NCI-H82 treated with DMSO at 0.1 percent for 48 hours (cell line): ENCODE measurements at regions not wholly inside any gene's neighbourhood (a gene's known extent, or its start where the extent isn't known, plus 50 kb on each side); places are given as distances from the start of the nearest gene placed in this dataset.
"Not testable (repeated sequence)": the region's sequence is repeated elsewhere in the genome, so short reads cannot be mapped to it uniquely, and the experiment has no call there.

Experiments
- DNase-seq: peaks from one replicate; lab custom pipeline; 2025; ENCODE audit not compliant: unreplicated experiment; lab: John Stamatoyannopoulos, UW

DNA sequence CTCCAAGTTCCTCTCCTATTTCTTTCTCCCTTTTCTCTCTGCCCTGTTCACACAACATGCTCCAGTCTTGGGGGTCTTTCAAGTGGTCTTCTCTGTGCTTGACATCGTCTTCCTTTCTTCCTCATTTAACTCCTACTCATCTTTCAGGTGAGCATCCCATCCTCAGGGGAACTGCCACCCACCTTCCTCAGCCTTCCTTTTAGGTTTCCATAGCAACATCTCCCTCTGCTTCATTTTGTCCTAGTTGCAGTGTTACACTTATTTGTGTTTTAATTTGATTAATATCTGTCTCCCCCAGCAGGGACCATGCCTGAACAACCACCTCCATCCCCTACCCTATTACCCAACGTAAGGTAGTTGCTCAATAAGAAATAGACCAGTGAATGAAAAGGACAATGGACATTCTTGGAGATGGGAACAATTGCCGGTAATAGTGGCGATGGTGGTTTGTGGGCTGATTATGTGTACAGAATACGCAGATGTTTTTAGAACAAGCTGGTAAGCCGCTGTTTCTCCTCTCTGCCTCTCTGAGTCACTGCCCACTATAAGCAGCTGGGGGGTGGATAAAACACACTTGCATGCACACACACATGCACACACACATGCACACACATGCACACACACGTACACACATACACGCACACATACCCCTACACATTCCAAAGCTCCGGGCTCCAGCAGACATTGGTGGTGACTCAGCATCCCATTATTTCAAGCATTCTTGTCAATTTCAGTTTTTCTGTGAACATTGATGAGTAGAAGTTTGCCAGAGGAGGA is 251.6 kb downstream of the GATA3 start:
- DNase-seq = no peak

DNA sequence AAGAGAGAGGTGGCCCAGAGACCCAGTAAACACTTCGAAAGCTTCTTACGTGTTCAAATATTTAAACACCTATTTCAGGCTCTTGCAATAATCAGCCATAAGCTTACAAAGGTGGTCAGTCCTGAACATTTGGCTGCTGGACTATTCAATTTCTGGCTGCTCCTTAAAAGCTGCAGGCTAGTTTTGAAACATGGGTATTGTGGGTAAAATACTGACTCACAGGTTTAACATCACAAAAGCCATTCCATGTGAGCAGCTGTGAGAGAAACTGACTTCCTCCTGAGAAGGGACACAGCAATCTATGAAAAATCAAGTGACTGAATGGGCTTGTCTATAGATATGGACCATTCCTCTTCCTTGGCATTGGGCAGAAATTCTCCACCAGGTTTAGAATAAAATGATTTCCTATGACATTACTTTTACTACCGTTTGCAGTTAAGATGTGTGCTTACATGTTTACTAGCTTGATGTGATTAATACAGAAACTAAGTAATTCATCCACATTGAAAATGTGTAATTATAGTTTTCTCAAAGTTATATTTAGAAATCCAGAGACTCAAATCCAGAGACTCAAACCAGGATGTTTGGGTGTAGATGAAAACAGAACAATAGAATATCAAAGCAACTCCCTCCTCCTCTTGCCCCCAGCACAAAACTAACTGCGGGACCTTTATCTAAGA is 252.3 kb downstream of the GATA3 start:
- no peak for DNase-seq

DNA sequence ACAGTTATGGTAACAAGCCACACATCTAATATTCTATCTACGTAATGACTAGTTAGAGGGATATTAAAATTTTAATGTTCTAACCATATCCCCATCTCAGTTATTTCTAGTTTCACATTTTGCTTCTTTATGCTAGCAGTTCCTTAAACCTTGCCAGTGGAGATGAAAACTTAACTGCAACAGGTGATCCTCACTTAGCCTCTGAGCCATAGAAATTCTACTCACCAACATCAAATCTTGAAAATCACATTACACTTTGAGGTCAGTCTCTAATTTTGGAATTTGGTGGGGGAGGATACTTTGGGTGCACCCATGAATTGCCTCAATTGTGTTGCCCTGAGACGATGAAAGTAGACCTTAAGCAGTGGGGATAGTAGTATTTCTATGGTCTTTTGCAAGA is 256.4 kb downstream of the GATA3 start:
- no peak for DNase-seq

DNA sequence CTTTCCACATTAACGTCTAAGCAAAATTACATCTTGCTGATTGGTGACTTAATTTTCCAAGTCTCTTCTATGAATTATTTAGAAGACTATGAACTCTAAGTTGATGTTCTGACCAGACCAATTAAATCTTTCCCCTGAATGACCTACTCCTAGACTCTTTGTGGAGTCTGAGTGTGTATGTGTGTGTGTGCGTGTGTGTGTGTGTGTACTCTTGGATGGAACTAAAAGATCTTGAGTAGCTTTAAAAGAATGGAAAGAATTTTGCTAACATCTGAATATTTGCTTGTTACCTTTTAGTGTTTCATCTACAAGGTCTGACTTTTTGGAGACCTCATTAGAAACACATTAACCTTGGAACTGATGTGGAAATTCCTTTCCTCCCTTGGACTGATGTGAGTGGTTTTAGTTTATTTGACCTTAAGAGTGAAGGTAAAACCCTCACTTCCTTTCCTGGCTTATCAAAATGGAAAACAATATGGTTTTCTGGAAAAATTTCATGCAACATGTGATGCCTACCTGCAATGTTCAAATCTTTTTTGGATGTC is 257.1 kb downstream of the GATA3 start:
- no peak for DNase-seq

DNA sequence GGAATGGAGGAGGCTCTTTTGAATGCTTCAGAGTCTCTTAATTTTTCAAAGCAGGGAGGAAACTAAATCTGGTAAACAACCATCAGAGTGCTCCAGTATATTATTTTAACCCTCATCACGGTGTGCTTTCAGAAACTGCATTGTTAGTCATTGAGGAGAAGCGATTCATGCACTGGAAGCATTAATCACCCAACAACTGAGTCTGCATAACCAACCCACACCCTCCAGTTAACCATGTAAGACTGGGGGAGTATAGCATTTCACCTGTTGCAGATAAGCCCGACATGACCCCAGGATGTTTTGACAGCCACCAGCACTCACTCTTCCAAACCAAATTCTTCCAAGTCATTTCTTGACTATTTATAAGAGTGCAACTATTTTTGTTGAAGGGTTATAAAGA is 257.6 kb downstream of the GATA3 start:
- DNase-seq = no peak

DNA sequence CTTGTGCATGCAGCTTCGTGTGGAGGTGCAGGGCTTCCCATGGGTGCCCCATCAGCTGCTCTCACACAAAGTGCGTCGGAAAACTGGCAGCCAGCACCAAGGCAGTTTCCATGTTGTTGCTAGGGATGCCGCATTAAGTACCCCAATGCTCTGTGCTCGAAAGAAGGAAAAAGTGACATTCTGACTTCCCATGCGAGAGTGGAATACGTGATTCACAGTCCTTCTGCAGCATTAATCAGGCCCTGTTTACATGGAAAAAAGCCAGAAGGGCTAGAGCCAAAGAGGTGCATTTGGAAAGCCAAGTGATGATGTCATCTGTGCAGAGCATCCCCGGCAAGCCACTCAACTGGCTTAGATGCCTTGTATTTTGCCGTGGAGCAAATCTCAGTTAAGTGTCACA is 258.3 kb downstream of the GATA3 start:
- DNase-seq = no peak

DNA sequence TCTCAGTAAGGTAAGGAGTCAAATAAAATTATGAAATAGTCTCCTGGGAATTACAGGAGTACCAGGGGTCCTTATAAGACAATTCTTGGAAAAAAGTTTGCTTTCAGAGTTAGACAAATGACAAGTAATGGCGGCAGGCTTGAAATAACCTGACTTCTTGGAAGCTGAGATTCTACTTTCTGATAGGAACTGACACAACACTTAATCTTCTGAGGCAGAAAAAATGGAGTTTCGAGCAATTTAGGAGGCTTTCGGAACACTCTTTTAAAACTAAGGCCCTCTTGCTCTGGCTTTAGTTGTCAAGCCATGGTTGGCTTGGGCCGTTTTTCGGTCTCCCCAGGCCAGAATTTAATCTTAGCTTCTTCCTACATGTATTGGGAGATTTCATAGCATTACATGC is 260.0 kb downstream of the GATA3 start:
- DNase-seq = no peak

DNA sequence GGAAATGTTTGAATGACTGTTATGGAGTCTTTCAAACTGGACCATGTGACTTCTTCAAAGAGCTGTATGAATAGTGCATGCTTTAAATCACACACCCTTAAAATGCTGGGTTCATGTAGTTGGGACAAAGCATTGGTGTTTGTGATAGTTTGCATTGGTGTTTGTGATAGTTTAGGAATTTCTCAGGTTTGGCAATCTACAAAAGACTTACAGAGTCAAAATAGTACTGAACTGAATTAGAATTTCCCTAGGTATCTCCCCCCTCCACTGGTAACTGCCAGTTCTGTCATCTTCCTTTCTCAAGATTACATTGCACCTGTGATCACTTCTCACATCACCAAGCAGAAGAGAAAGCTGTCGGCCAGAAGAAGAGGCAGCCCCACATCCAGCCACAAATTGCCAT is 261.1 kb downstream of the GATA3 start:
- no peak for DNase-seq

DNA sequence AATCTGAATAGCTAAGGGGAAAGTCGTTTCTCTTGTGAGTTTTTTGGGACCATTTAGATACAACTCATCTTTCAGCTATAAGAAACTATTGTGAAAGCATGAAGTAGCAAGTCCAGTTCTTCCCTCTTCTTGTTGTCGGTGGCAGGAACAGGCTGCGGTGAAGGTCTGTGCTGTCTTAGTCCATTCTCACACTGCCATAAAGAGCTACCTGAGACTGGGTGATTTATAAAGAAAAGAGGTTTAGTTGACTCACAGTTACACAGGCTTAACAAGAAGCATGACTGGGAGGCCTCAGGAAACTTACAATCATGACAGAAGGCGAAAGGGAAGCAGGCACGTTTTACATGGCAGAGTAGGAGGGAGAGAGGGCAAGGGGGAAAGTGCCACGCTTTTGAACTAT is 261.8 kb downstream of the GATA3 start:
- no peak for DNase-seq

DNA sequence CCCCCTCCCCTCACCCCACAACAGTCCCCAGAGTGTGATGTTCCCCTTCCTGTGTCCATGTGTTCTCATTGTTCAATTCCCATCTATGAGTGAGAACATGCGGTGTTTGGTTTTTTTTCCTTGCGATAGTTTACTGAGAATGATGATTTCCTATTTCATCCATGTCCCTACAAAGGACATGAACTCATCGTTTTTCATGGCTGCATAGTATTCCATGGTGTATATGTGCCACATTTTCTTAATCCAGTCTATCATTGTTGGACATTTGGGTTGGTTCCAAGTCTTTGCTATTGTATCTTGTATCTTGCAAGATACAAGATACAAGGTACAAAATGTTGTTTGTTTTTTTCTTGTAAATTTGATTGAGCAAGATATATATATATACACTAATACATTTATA is 263.9 kb downstream of the GATA3 start:
- DNase-seq = not testable (repeated sequence)

DNA sequence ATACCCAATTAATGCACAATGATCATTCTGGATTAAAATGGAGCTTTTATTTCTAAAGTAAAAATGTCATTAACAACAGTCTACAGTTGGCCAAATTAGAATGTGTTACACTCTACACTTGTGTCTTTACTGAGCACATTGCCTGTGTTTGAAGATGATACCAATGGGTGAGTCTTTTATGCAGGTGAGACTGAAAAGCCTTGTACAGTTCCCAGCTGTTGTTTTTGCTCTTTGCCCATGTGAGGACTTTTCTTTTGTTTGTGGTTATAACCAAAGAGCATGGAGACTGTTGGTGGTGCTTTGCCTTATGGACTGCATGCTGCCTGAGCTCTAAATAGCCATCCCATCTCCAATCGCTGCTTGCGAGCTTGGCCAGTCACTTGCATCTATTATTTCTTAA is 264.5 kb downstream of the GATA3 start:
- DNase-seq = no peak

DNA sequence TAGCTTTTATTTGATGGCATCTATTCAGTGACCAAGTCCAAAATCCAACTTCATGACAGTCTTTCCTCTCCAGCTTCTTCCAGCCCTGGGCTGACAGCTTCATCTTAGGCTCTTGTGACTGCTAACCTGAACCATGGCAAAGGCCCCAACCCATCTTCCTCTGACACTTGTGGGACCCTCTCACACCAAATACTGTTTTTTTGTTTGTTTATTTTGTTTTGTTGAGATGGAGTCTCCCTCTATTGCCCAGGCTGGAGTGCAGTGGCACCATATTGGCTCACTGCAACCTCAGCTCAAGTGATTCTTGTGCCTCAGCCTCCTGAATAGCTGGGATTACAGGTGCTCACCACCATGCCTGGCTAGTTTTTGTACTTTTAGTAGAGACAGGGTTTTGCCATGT is 265.2 kb downstream of the GATA3 start:
- DNase-seq = no peak

DNA sequence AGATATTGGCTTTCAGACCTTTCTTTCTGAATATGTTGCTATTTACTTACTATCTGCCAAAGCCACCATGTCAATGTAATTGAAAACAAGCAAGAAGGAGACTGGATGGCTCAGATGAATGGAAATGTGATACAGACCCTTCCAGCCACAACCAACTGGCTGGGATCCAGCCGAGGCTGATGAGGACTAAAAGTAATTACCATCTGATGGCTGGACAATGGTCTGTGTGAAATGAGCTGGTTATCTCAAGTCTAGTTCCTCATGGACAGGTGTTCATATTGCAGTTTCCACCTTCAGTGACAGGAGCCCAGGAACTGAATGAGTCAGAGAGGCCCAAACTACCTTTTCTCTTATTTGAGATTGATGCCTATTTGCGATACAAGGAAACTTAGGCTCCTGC is 267.5 kb downstream of the GATA3 start:
- DNase-seq = no peak

DNA sequence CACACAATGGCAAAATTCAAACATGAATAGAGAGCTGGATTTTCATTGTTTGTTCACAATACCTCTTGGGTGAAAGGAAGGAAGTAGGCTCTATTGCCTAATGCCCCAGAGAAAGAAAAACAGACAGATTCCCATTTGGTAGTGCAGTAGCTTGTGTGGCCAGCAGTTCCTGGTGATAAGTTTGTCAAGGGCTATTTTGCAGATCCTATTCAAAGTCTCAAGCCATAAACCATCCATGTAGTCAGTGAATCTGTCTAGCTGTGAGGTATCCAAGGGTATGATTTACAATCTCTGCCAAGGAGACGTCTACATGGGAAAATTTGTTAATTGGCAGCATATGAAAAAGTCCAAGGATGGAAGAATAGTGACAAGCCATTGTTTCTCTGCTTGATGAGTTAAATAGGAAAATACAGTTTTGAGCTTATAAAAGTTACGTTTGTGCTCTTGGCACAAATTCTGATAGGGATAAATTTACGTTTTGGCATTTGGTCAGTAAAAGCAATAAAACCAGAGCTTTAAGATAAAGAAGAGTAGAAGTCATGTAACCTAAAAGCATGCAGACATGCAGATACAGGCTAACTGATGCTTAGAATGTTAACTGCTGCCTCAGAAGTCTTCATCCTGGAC is 269.1 kb downstream of the GATA3 start:
- no peak for DNase-seq

DNA sequence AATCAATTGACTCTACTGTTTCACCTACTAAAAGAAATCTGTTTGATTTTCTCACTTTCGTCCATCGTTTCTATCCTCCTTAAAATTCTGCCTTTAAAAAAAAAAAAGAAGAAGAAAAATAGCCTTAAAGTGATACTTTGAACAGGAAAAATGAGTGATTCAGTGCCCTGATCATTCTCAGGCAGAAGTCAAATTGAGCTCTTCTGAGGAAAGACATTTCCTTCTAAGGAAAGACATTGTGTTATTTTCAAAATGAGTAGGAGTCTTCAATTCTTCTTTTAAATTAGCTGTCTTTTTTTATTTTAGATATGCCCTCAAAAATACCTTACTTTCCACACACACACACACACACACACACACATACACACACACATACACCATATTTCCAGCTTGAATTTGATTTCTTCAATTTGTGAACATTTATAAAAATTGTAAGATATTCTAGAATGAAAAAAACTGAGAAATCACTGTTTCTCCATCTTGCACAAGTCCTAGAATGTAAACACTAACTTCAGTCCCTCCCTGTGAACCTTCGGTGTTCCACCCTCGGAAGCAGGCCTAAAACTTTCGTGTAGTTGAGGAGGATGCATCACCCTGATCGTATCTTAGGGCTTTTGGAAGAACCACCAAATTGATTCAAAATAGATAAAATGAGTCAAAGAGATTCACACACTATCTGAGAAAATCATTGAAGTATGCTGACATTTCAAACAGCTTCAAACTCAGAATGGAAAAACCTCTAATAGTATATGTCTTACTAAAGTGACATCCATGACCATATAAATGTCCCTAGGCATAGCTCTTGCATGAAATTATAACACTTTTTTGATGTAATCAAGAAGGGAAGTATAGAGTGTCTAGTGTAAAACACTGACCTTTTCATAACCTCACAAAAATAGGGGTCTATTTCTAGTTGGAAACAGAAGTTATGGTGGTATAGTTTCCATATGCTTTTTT is 270.8 kb downstream of the GATA3 start:
- no peak for DNase-seq

DNA sequence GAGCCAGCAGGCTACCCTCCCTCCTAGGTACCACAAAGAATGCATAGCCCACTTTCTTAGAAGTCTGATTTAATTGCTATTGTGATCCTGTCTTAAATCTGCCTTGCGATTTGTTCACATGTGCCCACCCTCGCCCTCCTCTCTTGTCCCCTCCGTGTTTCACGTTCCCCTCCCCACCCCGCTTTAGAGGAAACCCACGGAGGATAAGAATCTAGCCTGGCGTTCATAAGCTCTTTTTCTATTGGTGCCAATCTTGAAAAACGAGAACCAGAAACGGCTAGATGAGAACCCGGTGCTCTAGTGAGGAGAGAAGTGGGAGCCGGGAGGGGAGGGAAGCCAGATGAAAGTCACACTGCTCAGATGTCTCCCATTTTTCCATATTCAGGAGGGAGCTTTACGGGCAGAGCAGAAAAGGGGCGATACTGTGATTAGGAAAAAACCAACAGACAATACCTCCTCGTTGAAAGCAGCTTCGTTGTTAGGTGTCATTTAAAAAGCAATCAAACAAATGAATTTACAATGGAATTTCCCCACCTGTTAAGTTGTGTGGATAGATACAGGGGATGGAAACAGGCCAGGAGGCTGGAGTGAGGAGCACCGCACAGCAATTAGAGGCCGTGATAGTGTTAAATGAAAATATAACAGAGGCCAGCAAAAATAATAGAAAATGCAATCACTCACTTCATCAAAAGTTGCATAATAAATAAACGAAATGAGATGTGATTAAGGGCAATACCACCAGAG is 272.1 kb downstream of the GATA3 start:
- DNase-seq = no peak

DNA sequence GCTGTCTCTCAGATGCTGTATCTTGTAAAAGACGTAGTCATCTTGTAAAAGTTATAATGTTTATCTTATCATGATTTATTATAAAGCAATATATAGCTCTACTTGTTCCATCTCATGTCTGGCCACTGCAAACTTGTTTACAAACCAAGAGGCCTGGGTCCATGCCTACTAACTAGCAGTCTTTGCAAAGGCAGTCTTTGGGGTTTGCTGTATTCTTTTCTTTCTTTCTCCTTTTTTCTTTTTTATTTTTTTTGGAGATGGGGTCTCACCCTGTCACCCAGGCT is 272.6 kb downstream of the GATA3 start:
- DNase-seq = no peak

DNA sequence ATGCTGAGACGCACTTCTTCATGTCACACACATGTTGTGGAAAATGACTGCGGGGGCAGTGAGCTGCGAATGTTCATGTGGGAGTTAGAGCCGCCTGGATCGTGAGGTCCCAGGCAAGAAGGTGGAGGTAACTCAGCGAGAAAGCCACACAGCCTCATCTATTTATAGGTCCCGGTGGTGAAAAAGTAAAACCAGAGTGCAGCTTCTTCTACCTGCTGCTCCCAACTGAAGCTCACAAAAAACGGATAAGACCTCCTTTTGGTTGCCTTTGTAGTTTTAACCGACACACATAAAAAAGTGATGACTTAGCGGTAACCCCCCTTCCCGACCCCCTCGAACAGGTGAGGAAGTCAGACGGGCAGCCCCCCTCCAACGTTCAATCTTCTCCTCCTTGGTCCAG is 276.9 kb downstream of the GATA3 start:
- no peak for DNase-seq

DNA sequence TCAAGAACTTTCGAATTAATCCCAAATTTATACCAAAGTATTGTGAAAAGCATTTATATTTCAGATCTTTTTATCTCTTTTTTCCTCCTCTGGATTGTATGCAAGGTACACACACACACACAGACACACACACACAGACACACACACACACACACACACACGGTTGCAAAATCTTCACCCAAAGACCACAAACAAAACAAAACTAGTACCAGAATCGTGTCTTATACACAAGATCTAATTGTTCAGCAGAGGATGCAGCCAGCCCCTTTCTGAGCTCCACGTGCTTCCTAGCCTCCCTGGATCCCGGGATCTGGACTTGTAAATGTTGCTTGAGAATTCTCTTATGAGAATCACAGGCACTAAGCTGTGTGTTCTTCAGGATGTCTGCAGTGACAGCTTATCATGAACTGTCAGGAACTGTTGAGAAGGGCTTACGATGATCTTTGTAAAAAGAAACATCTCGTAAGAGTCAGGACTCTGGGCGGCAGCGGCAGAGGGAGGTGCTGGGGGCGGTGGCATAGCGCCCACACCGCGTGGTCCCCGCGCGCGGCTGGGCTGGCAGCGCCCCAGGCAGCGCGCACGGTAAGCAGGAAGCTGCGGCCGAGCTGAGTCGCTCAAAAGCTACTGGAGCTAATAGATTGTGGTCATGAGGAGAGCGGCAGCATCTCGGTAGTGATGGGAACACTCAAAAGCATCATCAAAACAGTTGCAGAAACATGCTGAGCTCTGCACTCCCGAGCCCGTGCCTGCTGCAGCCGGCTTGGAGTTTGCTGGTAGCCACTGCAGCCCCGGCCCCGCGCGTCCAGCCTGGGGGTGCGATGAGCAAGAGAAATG is 277.6 kb downstream of the GATA3 start:
- DNase-seq = no peak

DNA sequence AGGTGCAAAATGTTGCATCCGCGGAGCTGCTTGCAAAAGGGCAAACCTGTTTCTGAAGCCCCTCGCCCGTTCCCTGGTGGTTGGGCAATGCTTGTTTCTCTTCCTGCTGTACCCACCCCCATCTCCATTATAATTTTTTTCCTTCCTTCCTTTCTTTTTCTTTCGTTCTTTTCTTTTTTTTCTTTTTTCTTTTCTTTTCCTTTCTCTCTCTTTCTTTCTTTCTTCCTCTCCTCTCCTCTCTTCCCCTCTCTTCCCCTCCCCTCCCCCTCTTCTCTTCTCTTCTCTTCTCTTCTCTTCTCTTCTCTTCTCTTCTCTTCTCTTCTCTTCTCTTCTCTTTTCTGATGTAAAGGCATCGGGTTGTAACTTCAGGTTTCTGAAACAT is 278.2 kb downstream of the GATA3 start:
- no peak for DNase-seq
